GM18520 (cell line): ENCODE measurements at regions not wholly inside any gene's neighbourhood (a gene's known extent, or its start where the extent isn't known, plus 50 kb on each side); places are given as distances from the start of the nearest gene placed in this dataset.

ENCODE experiments used
- ATAC-seq: cut with Tn5 transposase; IDR thresholded peaks from one replicate; pipeline ENCODE4 v1.9.1; 2021; ENCODE audit not compliant: unreplicated experiment

- no peak for ATAC-seq
Measured at GRCh38 chr18:66150650-66151049, 399.8 kb downstream of the CDH7 start.

DNA sequence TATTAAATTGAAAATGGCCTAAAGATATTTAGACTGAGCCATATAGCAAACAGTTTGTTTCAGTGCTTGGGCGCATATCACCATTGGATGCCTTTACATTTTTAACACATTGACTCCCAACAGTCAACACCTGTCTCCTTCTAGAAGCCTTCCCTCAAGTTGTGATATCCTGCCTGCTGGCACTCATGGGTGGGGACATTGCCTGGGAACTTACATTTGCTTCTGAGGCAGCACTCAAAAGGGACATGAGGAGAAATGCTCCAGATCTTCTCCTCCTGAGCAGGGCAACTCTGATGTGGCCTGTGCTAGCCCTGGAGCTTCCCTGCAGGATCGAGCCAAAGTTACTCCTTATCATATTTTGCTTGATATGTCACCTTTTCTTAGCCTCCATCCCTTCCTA, 392.2 kb downstream of the CDH7 start:
- ATAC-seq: no peak

- ATAC-seq: no peak
Measured at GRCh38 chr18:66141716-66142115, 390.9 kb downstream of the CDH7 start.

DNA sequence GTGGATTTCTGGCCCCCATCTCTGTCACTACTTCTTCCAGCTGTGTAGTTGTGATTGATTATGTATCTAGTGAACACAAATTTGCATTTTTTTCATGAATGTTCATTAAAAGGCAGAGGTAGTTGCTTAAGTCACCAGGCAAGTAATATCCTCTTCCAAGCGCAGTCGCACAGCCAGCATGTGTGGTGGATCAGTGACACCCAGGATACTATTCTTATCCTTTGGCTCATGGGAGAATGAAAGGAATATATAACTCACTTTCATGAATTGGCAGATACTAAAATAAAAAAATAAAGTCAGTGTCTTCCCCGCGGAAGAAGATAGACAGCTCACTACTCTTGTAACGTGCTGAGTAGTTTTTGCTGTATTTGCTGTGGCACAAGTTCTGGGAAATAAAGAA, 387.8 kb downstream of the CDH7 start:
- ATAC-seq: no peak

DNA sequence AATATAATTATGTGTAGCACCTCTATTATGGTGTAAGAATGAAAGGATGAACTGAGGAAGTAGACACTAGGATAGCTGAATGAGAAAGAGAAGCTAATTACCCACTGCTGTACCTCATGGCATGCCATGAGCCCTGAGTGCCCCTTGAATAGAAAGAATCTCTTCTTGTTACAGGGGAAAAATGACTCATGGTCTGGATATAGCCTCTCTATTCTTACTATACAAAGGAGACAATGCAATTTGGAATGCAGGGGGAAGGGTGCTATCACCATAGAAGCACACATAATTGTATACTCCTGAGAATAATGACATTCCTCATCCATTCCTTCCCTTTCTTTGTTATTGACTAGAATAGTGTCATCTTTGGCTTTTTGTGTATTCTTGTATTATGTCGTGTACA, 385.2 kb downstream of the CDH7 start:
- no peak for ATAC-seq

- ATAC-seq: no peak
Measured at GRCh38 chr18:66129248-66129647, 378.4 kb downstream of the CDH7 start.

DNA sequence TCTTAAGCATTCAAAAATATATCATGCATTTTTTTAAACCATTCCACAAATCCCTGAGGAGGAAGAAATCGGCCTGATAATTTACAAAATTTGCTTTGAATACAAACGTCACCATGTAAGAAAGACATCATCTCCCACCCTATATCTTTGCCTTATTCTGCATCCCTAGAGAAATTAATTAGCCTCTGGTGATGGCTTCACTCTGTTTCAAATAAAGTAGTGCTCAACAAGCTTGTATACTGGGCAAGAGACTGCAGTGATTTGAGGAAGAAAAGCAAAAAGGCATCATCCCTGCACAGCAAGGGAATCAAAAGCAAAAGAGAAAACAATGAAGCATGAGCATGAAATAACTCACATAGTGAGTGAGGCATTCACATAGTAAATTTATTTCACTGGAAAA, 375.5 kb downstream of the CDH7 start:
- no peak for ATAC-seq

- ATAC-seq: no peak
Measured at GRCh38 chr18:66124394-66124793, 373.6 kb downstream of the CDH7 start.

DNA sequence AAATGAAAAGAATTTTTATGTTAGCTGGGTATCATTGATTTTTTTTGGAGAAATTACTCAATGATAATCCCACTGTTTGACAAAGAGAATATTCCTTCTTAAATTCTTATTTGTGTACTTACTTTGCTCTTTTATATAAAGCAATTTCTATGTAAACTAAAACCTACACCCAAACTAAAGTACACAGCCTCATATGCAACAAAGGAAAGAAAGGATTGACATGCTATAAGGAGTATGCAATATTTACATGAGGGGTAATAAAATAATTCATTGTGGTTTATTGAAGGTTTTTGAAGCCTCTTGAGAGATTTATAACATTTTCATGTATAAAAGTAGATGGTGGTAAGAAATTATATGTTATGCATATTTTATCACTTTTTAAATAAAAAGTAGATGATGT, 368.5 kb downstream of the CDH7 start:
- no peak for ATAC-seq

- ATAC-seq: no peak
Measured at GRCh38 chr18:66111018-66111417, 360.2 kb downstream of the CDH7 start.

- ATAC-seq: no peak
Measured at GRCh38 chr18:66110607-66111006, 359.8 kb downstream of the CDH7 start.

GRCh38 chr18:66109981-66110380, 359.2 kb downstream of the CDH7 start:
- no peak for ATAC-seq

DNA sequence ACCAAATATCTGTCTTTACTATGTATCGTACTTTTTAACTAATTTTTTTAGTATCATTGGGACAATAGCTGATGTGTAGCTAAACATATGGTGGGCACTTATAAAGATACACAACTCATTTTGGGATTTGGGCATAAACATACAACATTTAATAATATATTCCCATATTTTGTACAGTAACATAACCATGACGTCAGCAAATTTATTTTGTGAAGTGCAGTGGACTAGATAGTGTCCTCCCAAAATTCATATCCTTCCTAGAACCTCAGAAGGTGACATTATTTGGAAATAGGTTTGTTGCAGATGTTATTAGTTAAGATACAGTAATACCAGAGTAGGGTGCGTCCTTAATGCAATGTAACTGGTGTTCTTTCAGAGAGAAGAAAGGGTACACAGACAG, 356.7 kb downstream of the CDH7 start:
- ATAC-seq: no peak

GRCh38 chr18:66105016-66105415, 354.2 kb downstream of the CDH7 start:
- no peak for ATAC-seq

GRCh38 chr18:66103550-66103949, 352.7 kb downstream of the CDH7 start:
- no peak for ATAC-seq

GRCh38 chr18:66083078-66083477, 332.3 kb downstream of the CDH7 start:
- no peak for ATAC-seq

- ATAC-seq: no peak
Measured at GRCh38 chr18:66078925-66079800, 328.4 kb downstream of the CDH7 start.

GRCh38 chr18:66077066-66077465, 326.3 kb downstream of the CDH7 start:
- ATAC-seq: no peak

- no peak for ATAC-seq
Measured at GRCh38 chr18:66066191-66066590, 315.4 kb downstream of the CDH7 start.

- ATAC-seq: no peak
Measured at GRCh38 chr18:66048406-66048805, 297.6 kb downstream of the CDH7 start.

- ATAC-seq: peak; percentile 84
Measured at GRCh38 chr18:66046032-66046602, 295.3 kb downstream of the CDH7 start.

GRCh38 chr18:66043009-66043408, 292.2 kb downstream of the CDH7 start:
- no peak for ATAC-seq

- no peak for ATAC-seq
Measured at GRCh38 chr18:66013969-66014368, 263.2 kb downstream of the CDH7 start.
